Right lobe of liver (tissue), 4 donors: ENCODE measurements at regions not wholly inside any gene's neighbourhood (a gene's known extent, or its start where the extent isn't known, plus 50 kb on each side); places are given as distances from the start of the nearest gene placed in this dataset.

Experiments used
- CTCF ChIP-seq, 4 donors: fragments of 200-600 bp in 3 of 4; fragments of 450-650 bp in 1 of 4; IDR thresholded peaks; one replicate each; pipeline versions ENCODE4 v1.5.1 to v1.8.0; 2016 to 2022; ENCODE audit warnings: antibody characterized with exemption in 4 of 4, mild to moderate bottlenecking in 2 of 4
- POLR2A ChIP-seq: fragments of 450-650 bp; IDR thresholded peaks from one replicate; pipeline ENCODE4 v1.6.1; 2017; ENCODE audit warnings: antibody characterized with exemption, mild to moderate bottlenecking
- donor health status: DM: no; HTN: no; CAD: no.
- donor health status: DM: no; HTN: no; CAD: no.
- donor health status: DM: no; HTN: yes; CAD: no.

GRCh38 chr2:160967523-160967922, 192.7 kb upstream of the TANK start:
- TF ChIP-seq POLR2A = no peak
- no peak for TF ChIP-seq CTCF (IDR thresholded peaks at IDR 0.05)
